ENCODE measurements at regions not wholly inside any gene's neighbourhood (a gene's known extent, or its start where the extent isn't known, plus 50 kb on each side); places are given as distances from the start of the nearest gene placed in this dataset.

- DNase-seq (ENCODE audit: low read depth): no peak
- H3K4me3 ChIP-seq (ENCODE audit: low read depth, low read length): no peak overlapping the region
- ChIA-PET CTCF (interaction anchor here (0.9 to 1.1 kb wide), 2 partner anchors 13 to 17 kb away, joined by 3 read pairs; no protein-coding TSS in a partner anchor), POLR2A (no interaction called here)
- H3K27me3 ChIP-seq (ENCODE audit: control insufficient read depth, insufficient read depth, low read length): no peaks in the 10 kb centered on the region
- no peaks in the 10 kb centered on the region for H3K36me3 ChIP-seq (ENCODE audit: control insufficient read depth, insufficient read depth, low read length)
- TF ChIP-seq, protein P1, sequence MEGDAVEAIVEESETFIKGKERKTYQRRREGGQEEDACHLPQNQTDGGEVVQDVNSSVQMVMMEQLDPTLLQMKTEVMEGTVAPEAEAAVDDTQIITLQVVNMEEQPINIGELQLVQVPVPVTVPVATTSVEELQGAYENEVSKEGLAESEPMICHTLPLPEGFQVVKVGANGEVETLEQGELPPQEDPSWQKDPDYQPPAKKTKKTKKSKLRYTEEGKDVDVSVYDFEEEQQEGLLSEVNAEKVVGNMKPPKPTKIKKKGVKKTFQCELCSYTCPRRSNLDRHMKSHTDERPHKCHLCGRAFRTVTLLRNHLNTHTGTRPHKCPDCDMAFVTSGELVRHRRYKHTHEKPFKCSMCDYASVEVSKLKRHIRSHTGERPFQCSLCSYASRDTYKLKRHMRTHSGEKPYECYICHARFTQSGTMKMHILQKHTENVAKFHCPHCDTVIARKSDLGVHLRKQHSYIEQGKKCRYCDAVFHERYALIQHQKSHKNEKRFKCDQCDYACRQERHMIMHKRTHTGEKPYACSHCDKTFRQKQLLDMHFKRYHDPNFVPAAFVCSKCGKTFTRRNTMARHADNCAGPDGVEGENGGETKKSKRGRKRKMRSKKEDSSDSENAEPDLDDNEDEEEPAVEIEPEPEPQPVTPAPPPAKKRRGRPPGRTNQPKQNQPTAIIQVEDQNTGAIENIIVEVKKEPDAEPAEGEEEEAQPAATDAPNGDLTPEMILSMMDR (IDR thresholded peaks at IDR 0.05; ENCODE audit: insufficient read depth, low read depth, low read length): no peak
These were observed 384.8 kb upstream of the MEF2C start for GRCh38 chr5:89267788-89268187.

DNA sequence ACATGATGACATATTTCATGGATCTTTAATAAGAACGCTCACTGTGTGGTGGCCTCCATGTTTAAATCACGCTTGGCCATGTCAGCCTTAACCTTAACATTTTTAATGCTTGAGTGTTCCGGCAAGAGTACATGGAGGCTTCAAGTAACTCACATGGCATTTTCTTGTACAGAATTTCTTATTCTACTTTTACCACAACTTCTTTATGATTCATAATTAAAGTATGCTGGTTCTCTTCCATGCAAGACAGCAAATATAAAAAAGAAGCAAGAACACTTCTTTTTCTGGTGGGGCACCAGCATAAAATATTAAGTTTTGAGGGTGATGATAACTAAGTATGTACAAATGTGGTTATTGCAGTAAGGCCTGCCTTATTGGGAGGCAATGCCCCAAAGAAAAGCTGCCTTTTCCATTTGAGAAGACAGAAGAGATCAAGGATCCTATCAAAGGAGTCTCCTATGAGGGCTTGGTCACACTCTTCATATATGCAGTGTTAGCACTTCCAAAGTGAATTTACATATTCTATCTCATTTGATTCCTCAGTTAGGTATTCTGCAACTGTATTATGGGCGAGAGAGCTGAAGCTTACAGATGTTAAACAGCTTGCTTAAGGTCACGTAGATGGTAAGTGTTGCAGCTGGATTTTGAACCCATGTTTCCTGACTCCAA, 382.7 kb upstream of the MEF2C start:
- TF ChIP-seq, protein P1 (IDR thresholded peaks at IDR 0.05; ENCODE audit: insufficient read depth, low read depth, low read length): no peak
- CTCF ChIA-PET: no interaction called here
- POLR2A ChIA-PET: interaction anchor here (0.7 kb wide), 1 partner anchor 28 kb away, joined by 4 read pairs; no protein-coding TSS in a partner anchor
- peaks cover 1% of the 10 kb centered on the region; the same call in 1 of the 2 replicates for H3K27me3 ChIP-seq (ENCODE audit: control insufficient read depth, insufficient read depth, low read length)
- H3K4me3 ChIP-seq (ENCODE audit: low read depth, low read length): no peak overlapping the region
- no peaks in the 10 kb centered on the region for H3K36me3 ChIP-seq (ENCODE audit: control insufficient read depth, insufficient read depth, low read length)
- no peak for DNase-seq (ENCODE audit: low read depth)

DNA sequence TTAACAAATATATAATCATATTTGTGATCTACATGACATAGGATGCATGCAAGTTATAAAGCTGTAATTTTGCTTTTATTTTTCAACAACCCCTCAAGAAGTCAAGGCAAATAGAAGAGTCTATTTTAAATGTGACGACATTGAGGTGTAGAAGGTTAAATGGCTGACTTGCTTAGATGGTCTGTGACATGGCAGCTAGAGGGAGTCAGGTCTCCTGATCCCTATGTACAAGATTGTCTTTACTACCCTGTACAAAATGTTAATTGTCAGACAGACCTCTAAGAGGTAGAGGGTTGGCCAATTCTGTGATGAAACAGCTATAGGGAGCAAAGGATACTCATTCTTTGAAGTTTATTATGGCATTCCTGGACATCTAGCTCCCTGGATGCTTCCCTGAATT, 380.9 kb upstream of the MEF2C start:
- DNase-seq (ENCODE audit: low read depth): no peak
- TF ChIP-seq, protein P1 (IDR thresholded peaks at IDR 0.05; ENCODE audit: insufficient read depth, low read depth, low read length): no peak
- H3K27me3 ChIP-seq (ENCODE audit: control insufficient read depth, insufficient read depth, low read length): peaks cover 1% of the 10 kb centered on the region; the same call in 1 of the 2 replicates
- H3K36me3 ChIP-seq (ENCODE audit: control insufficient read depth, insufficient read depth, low read length): no peaks in the 10 kb centered on the region
- ChIA-PET POLR2A (no interaction called here), CTCF (no interaction called here)
- no peak overlapping the region for H3K4me3 ChIP-seq (ENCODE audit: low read depth, low read length)

DNA sequence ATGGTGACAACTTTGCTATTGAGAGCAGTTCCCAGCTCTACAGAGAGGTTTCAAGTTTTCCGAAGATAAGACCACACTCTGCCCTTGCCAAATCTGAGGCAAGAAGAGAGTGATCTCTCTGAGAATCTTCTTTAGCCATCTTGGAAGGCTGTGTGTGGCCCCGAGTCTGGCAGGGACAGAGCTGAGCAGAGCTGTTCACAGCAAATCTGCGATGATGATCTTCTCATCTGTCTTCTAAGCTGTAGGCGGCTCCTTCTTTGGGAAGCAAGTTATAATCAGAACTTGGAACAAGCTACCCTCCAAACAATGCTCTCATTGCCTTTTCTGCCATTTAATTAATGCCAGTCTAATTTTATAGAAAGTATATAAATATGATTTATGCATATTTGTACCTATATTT, 379.0 kb upstream of the MEF2C start:
- Histone ChIP-seq H3K36me3 (ENCODE audit: control insufficient read depth, insufficient read depth, low read length) (no peaks in the 10 kb centered on the region), H3K4me3 (ENCODE audit: low read depth, low read length) (no peak overlapping the region), H3K27me3 (ENCODE audit: control insufficient read depth, insufficient read depth, low read length) (peaks cover 1% of the 10 kb centered on the region; the same call in 1 of the 2 replicates)
- DNase-seq (ENCODE audit: low read depth): no peak
- POLR2A ChIA-PET: no interaction called here
- TF ChIP-seq, protein P1 (IDR thresholded peaks at IDR 0.05; ENCODE audit: insufficient read depth, low read depth, low read length): no peak
- CTCF ChIA-PET: no interaction called here

DNA sequence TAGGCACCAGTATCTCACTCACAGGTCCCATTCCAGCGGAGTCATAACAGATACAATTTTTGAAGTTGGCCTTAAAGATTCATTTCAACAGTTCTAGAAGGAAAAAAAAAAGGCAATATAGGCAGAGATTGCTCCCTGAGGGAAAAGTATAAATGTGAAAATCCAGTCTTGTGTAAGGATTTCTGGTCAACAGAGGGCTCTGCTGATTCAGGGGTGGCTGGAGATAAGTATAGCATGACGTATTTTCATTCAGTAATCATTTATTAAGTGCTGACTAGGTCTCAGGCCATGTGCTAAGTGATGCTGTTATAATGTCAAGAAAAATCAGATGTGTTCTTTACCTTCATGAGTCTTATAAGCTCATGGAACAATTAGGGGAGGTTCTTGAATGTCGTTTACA, 377.3 kb upstream of the MEF2C start:
- Histone ChIP-seq H3K4me3 (ENCODE audit: low read depth, low read length) (no peak overlapping the region), H3K36me3 (ENCODE audit: control insufficient read depth, insufficient read depth, low read length) (no peaks in the 10 kb centered on the region), H3K27me3 (ENCODE audit: control insufficient read depth, insufficient read depth, low read length) (peaks cover 1% of the 10 kb centered on the region; the same call in 1 of the 2 replicates)
- CTCF ChIA-PET: no interaction called here
- no peak for DNase-seq (ENCODE audit: low read depth)
- TF ChIP-seq, protein P1 (IDR thresholded peaks at IDR 0.05; ENCODE audit: insufficient read depth, low read depth, low read length): no peak
- POLR2A ChIA-PET: no interaction called here

Data from BJ (cell line).